ENCODE measurements at regions not wholly inside any gene's neighbourhood (a gene's known extent, or its start where the extent isn't known, plus 50 kb on each side); places are given as distances from the start of the nearest gene placed in this dataset.
"Not testable (repeated sequence)": the region's sequence is repeated elsewhere in the genome, so short reads cannot be mapped to it uniquely, and the experiment has no call there.

DNA sequence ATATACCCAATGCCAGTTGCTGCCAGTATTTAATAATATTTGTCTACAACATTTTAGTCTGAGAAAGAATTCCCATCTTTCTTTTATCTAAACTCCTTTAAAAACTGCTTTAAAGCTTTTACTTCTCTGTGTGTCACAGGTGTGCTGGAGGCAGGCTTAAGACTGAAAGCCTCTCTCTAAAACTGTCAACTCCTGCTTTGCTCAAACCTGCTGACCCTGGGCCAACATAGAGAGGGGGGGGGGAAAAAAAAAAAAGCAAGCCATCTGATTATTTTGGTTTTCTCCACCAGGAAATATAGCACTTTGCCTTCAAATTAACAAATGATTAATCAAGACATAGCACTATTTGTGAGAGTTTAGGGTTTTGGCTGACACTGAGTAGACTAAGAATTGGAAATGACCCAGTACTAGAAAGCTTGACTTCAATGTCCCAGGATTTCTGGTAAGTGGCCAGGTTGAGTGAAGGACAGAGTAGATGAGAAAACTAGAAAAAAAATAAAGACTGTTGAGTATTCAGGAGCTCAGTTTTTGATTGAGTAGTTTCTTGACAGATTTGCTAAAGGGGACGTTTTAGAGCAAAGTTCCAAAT, 357.0 kb upstream of the FLRT2 start:
- no peak overlapping the region for H3K27ac ChIP-seq (ENCODE audit: low read depth, low read length)
- peaks cover 0 to 10% of the 10 kb centered on the region in 2 donors for H3K9me3 ChIP-seq (ENCODE audit: control insufficient read depth in 1 of 2, low read length in 2 of 2)
- no peaks in the 10 kb centered on the region for H3K27me3 ChIP-seq (ENCODE audit: control insufficient read depth in 1 of 2, insufficient read depth in 2 of 2, low read length in 2 of 2)
- no peak overlapping the region for H3K4me3 ChIP-seq (ENCODE audit: low read depth in 1 of 2, low read length in 2 of 2)
- H3K4me1 ChIP-seq (ENCODE audit: control insufficient read depth in 1 of 2, insufficient read depth in 2 of 2, low read length in 2 of 2): no peaks in the 10 kb centered on the region
- H3K9ac ChIP-seq (ENCODE audit: low read depth in 1 of 2, low read length in 2 of 2): no peak overlapping the region
- no peaks in the 10 kb centered on the region for H3K36me3 ChIP-seq (ENCODE audit: control insufficient read depth in 1 of 2, insufficient read depth in 2 of 2, low read length in 2 of 2)

DNA sequence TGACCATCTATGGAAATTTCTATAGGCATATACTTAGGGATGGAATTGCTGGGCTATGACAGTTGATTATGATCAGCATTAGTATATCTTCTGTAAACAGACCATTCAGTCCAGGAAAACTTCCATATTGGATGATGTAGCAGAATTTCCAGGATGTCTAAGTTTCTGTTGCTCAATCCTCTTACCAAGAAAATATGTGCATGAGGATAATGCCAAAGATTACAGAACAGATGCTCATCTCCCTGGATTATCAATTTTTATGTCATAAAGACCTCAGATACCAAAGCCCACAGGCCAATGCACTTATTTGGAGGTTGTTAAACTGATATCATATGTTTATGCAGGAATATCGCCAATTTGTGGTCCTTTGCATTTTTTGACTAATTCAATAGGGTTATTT, 354.4 kb upstream of the FLRT2 start:
- Histone ChIP-seq H3K9ac (ENCODE audit: low read depth in 1 of 2, low read length in 2 of 2) (no peak overlapping the region), H3K27ac (ENCODE audit: low read depth, low read length) (no peak overlapping the region), H3K4me3 (ENCODE audit: low read depth in 1 of 2, low read length in 2 of 2) (no peak overlapping the region), H3K27me3 (ENCODE audit: control insufficient read depth in 1 of 2, insufficient read depth in 2 of 2, low read length in 2 of 2) (no peaks in the 10 kb centered on the region), H3K36me3 (ENCODE audit: control insufficient read depth in 1 of 2, insufficient read depth in 2 of 2, low read length in 2 of 2) (no peaks in the 10 kb centered on the region), H3K9me3 (ENCODE audit: control insufficient read depth in 1 of 2, low read length in 2 of 2) (peaks cover 0 to 14% of the 10 kb centered on the region in 2 donors), H3K4me1 (ENCODE audit: control insufficient read depth in 1 of 2, insufficient read depth in 2 of 2, low read length in 2 of 2) (no peaks in the 10 kb centered on the region)

DNA sequence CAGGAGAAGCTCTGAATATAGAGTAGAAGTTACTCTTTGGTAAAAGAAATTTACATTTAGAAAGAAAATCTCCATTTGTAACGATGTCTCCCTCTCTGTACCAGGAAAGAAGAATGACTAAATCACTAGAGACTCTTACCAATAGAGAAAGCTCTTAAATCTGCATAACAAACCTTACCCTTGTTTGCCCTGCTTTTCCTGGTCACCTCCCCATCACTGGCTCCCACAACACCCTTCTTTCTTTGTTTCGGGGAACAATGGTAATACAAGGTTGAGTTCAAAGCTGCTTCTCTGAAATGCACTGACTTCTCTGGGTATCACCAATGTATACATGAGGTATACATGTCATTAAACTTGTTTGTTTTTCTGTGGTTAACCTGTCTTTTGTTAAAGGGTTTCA, 351.1 kb upstream of the FLRT2 start:
- Histone ChIP-seq H3K9me3 (ENCODE audit: control insufficient read depth in 1 of 2, low read length in 2 of 2) (peaks cover 0 to 10% of the 10 kb centered on the region in 2 donors), H3K36me3 (ENCODE audit: control insufficient read depth in 1 of 2, insufficient read depth in 2 of 2, low read length in 2 of 2) (no peaks in the 10 kb centered on the region), H3K4me3 (ENCODE audit: low read depth in 1 of 2, low read length in 2 of 2) (no peak overlapping the region), H3K4me1 (ENCODE audit: control insufficient read depth in 1 of 2, insufficient read depth in 2 of 2, low read length in 2 of 2) (no peaks in the 10 kb centered on the region), H3K27me3 (ENCODE audit: control insufficient read depth in 1 of 2, insufficient read depth in 2 of 2, low read length in 2 of 2) (no peaks in the 10 kb centered on the region), H3K9ac (ENCODE audit: low read depth in 1 of 2, low read length in 2 of 2) (no peak overlapping the region), H3K27ac (ENCODE audit: low read depth, low read length) (no peak overlapping the region)

DNA sequence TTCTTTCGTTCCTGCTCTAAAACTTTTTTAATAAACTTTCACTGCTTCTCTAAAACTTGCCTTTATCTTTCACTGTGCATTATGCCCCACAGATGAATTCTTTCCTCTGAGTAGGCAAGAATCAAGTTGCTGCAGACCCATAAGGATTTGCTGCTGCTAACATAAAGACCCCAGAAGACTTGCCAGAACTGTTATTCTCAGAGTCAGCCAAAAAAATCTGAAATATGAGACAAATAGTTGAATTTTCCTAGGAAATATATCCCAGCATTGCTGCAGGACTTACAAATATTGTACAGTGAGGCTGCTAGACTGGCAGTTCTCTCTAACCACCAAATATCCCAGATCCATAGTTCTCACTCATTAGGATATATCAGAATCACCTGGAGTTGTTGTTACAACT, 349.1 kb upstream of the FLRT2 start:
- no peaks in the 10 kb centered on the region for H3K4me1 ChIP-seq (ENCODE audit: control insufficient read depth in 1 of 2, insufficient read depth in 2 of 2, low read length in 2 of 2)
- H3K9ac ChIP-seq (ENCODE audit: low read depth in 1 of 2, low read length in 2 of 2): no peak overlapping the region
- no peaks in the 10 kb centered on the region for H3K36me3 ChIP-seq (ENCODE audit: control insufficient read depth in 1 of 2, insufficient read depth in 2 of 2, low read length in 2 of 2)
- H3K4me3 ChIP-seq (ENCODE audit: low read depth in 1 of 2, low read length in 2 of 2): no peak overlapping the region
- H3K27ac ChIP-seq (ENCODE audit: low read depth, low read length): no peak overlapping the region
- H3K9me3 ChIP-seq (ENCODE audit: control insufficient read depth in 1 of 2, low read length in 2 of 2): peaks cover 0 to 11% of the 10 kb centered on the region in 2 donors
- no peaks in the 10 kb centered on the region for H3K27me3 ChIP-seq (ENCODE audit: control insufficient read depth in 1 of 2, insufficient read depth in 2 of 2, low read length in 2 of 2)

DNA sequence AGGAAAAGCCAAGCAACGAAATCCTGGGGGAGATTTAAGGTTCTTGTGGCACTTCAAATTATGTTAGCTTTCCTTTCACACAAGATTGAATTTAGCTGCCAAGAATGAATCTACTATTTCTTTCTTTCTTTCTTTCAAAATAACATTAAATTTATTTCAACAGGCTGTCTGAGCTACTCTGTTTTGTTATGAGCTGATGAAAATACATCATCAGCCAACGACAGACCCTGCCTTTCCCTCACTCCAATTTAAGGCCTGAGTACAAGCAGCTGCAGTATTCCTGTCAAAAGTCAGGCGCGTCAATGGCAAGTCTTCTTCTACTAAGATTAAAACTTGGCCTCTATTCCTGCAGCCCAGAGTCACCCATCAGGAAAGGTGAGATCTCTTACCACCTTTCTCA, 347.7 kb upstream of the FLRT2 start:
- Histone ChIP-seq H3K4me1 (ENCODE audit: control insufficient read depth in 1 of 2, insufficient read depth in 2 of 2, low read length in 2 of 2) (no peaks in the 10 kb centered on the region), H3K27ac (ENCODE audit: low read depth, low read length) (no peak overlapping the region), H3K4me3 (ENCODE audit: low read depth in 1 of 2, low read length in 2 of 2) (no peak overlapping the region), H3K9ac (ENCODE audit: low read depth in 1 of 2, low read length in 2 of 2) (no peak overlapping the region), H3K27me3 (ENCODE audit: control insufficient read depth in 1 of 2, insufficient read depth in 2 of 2, low read length in 2 of 2) (no peaks in the 10 kb centered on the region), H3K36me3 (ENCODE audit: control insufficient read depth in 1 of 2, insufficient read depth in 2 of 2, low read length in 2 of 2) (no peaks in the 10 kb centered on the region), H3K9me3 (ENCODE audit: control insufficient read depth in 1 of 2, low read length in 2 of 2) (peaks cover 0 to 14% of the 10 kb centered on the region in 2 donors)

DNA sequence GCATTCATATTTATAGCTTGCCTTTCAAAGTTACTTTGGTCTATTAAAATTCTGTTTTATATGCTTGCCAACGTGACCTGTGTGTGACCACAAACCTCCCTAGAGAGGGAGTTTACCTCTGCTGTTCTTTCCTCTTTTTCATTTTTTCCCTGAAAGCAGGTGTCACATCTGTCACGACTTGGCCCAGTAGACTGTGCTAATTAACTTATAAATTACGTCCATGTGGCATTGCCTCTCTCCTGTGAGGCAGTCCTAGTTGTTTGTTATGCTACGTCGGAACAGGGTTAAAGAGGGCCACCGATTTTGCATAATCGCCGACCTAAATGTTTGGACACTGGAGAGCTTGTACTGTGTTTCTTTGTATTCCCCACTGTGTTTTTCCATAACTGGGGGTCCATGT, 343.9 kb upstream of the FLRT2 start:
- no peak overlapping the region for H3K27ac ChIP-seq (ENCODE audit: low read depth, low read length)
- no peaks in the 10 kb centered on the region for H3K4me1 ChIP-seq (ENCODE audit: control insufficient read depth in 1 of 2, insufficient read depth in 2 of 2, low read length in 2 of 2)
- H3K4me3 ChIP-seq (ENCODE audit: low read depth in 1 of 2, low read length in 2 of 2): no peak overlapping the region
- H3K9me3 ChIP-seq (ENCODE audit: control insufficient read depth in 1 of 2, low read length in 2 of 2): peaks cover 0 to 14% of the 10 kb centered on the region in 2 donors
- no peaks in the 10 kb centered on the region for H3K36me3 ChIP-seq (ENCODE audit: control insufficient read depth in 1 of 2, insufficient read depth in 2 of 2, low read length in 2 of 2)
- H3K9ac ChIP-seq (ENCODE audit: low read depth in 1 of 2, low read length in 2 of 2): no peak overlapping the region
- no peaks in the 10 kb centered on the region for H3K27me3 ChIP-seq (ENCODE audit: control insufficient read depth in 1 of 2, insufficient read depth in 2 of 2, low read length in 2 of 2)

DNA sequence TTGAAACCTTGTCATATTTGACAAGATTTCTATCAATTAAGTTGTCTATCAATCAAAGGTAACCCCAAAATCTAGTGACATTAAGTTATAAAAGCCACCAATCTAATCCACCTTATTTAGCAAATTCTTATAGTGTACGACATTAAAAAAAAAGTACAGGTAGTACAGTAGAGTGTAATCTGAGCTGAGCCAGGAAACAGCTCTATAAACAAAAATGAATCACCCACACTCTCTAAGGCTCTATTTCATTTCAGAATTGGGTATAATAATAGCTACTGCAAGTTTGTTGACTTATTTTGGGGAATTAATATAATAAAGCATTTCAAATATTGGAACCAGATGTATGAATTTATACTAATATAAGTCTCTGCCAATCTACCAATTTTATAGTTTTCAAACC, 342.4 kb upstream of the FLRT2 start:
- H3K9me3 ChIP-seq (ENCODE audit: control insufficient read depth in 1 of 2, low read length in 2 of 2): peaks cover 0 to 17% of the 10 kb centered on the region in 2 donors
- no peak overlapping the region for H3K9ac ChIP-seq (ENCODE audit: low read depth in 1 of 2, low read length in 2 of 2)
- no peak overlapping the region for H3K27ac ChIP-seq (ENCODE audit: low read depth, low read length)
- H3K36me3 ChIP-seq (ENCODE audit: control insufficient read depth in 1 of 2, insufficient read depth in 2 of 2, low read length in 2 of 2): no peaks in the 10 kb centered on the region
- no peaks in the 10 kb centered on the region for H3K4me1 ChIP-seq (ENCODE audit: control insufficient read depth in 1 of 2, insufficient read depth in 2 of 2, low read length in 2 of 2)
- no peaks in the 10 kb centered on the region for H3K27me3 ChIP-seq (ENCODE audit: control insufficient read depth in 1 of 2, insufficient read depth in 2 of 2, low read length in 2 of 2)
- H3K4me3 ChIP-seq (ENCODE audit: low read depth in 1 of 2, low read length in 2 of 2): no peak overlapping the region

DNA sequence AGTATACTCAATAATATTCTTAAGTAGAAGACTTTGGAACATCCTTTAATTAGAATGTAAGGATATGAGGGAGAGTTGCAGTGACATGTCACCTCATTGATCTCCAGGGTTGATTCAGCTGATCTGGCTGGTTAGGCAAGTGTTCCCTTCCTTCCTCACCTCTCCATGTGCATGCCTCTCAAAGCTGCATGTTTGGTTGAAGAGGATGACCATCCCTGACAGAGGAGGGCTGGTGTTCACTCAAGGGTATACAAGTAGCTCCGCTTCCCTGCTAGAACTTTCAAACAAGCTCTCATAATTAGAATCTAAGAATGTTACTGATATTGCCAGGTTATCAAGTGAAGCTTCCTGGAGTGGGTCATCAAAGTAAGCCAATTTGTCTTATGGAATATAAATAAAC, 341.1 kb upstream of the FLRT2 start:
- Histone ChIP-seq H3K27ac (ENCODE audit: low read depth, low read length) (no peak overlapping the region), H3K27me3 (ENCODE audit: control insufficient read depth in 1 of 2, insufficient read depth in 2 of 2, low read length in 2 of 2) (no peaks in the 10 kb centered on the region), H3K36me3 (ENCODE audit: control insufficient read depth in 1 of 2, insufficient read depth in 2 of 2, low read length in 2 of 2) (no peaks in the 10 kb centered on the region), H3K9ac (ENCODE audit: low read depth in 1 of 2, low read length in 2 of 2) (no peak overlapping the region), H3K9me3 (ENCODE audit: control insufficient read depth in 1 of 2, low read length in 2 of 2) (peaks cover 0 to 17% of the 10 kb centered on the region in 2 donors), H3K4me3 (ENCODE audit: low read depth in 1 of 2, low read length in 2 of 2) (no peak overlapping the region), H3K4me1 (ENCODE audit: control insufficient read depth in 1 of 2, insufficient read depth in 2 of 2, low read length in 2 of 2) (no peaks in the 10 kb centered on the region)

DNA sequence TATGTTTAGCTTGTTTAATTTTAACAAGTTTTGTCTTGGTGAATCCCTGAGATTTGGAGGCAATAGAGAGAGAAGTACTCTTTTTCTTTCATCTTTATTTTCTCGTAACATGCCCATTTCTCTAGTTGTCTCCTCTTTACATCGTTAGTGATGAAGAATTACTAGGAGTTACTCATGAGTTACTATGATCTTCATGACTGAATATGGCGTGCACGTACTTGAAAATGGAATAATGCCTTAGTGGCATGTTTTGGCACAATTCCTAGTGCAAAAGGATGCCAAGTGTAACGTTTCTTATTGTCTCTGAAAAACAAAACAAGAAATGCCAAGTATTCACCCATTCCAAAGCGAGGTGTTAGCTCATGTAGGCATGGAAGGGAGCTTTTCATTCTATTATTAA, 340.7 kb upstream of the FLRT2 start:
- H3K9me3 ChIP-seq (ENCODE audit: control insufficient read depth in 1 of 2, low read length in 2 of 2): peaks cover 0 to 19% of the 10 kb centered on the region in 2 donors
- H3K4me1 ChIP-seq (ENCODE audit: control insufficient read depth in 1 of 2, insufficient read depth in 2 of 2, low read length in 2 of 2); H3K36me3 ChIP-seq (ENCODE audit: control insufficient read depth in 1 of 2, insufficient read depth in 2 of 2, low read length in 2 of 2); H3K27me3 ChIP-seq (ENCODE audit: control insufficient read depth in 1 of 2, insufficient read depth in 2 of 2, low read length in 2 of 2); H3K9ac ChIP-seq (ENCODE audit: low read depth in 1 of 2, low read length in 2 of 2); H3K27ac ChIP-seq (ENCODE audit: low read depth, low read length); H3K4me3 ChIP-seq (ENCODE audit: low read depth in 1 of 2, low read length in 2 of 2): not testable (repeated sequence)

DNA sequence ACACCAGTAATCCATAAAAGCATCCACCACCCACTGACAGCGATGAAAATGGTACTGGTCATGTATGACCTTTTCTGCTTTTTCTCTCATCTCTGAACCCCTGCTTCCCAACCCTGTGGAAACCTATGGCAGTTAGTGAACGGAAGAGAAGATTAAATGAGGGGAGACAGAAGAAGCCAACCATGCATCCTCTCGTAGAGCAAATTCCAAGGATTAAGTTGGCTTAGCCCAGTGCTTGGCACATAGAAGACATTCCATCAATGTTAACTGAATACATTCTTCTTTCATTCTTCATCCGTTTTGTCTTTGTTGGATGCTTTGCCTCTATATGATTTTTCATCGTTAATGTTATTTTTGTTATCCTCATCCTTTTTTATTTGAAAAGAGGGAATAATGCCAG, 339.7 kb upstream of the FLRT2 start:
- H3K4me1 ChIP-seq (ENCODE audit: control insufficient read depth in 1 of 2, insufficient read depth in 2 of 2, low read length in 2 of 2): no peaks in the 10 kb centered on the region
- peaks cover 0 to 19% of the 10 kb centered on the region in 2 donors for H3K9me3 ChIP-seq (ENCODE audit: control insufficient read depth in 1 of 2, low read length in 2 of 2)
- no peaks in the 10 kb centered on the region for H3K36me3 ChIP-seq (ENCODE audit: control insufficient read depth in 1 of 2, insufficient read depth in 2 of 2, low read length in 2 of 2)
- no peak overlapping the region for H3K4me3 ChIP-seq (ENCODE audit: low read depth in 1 of 2, low read length in 2 of 2)
- H3K9ac ChIP-seq (ENCODE audit: low read depth in 1 of 2, low read length in 2 of 2): no peak overlapping the region
- no peak overlapping the region for H3K27ac ChIP-seq (ENCODE audit: low read depth, low read length)
- no peaks in the 10 kb centered on the region for H3K27me3 ChIP-seq (ENCODE audit: control insufficient read depth in 1 of 2, insufficient read depth in 2 of 2, low read length in 2 of 2)

DNA sequence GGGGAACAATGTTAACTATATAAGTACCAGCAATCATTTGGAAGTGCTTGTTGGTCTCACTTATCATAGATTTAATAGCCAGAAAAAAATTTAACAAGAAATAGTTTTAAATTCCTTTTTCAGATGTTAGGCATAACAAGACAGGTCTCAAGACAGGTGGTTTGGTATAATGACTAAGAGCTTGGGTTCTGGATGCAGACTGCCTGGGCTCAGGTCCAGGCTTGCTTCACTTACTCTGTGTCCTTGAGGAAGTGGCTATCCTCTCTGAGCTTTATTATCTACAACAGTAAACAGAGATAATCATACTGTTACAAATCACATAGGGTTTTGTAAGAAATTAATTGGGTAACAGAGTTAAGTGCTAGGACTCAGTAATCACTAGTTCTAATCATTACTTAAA, 338.0 kb upstream of the FLRT2 start:
- no peak overlapping the region for H3K9ac ChIP-seq (ENCODE audit: low read depth in 1 of 2, low read length in 2 of 2)
- no peaks in the 10 kb centered on the region for H3K27me3 ChIP-seq (ENCODE audit: control insufficient read depth in 1 of 2, insufficient read depth in 2 of 2, low read length in 2 of 2)
- no peaks in the 10 kb centered on the region for H3K4me1 ChIP-seq (ENCODE audit: control insufficient read depth in 1 of 2, insufficient read depth in 2 of 2, low read length in 2 of 2)
- peaks cover 0 to 13% of the 10 kb centered on the region in 2 donors for H3K9me3 ChIP-seq (ENCODE audit: control insufficient read depth in 1 of 2, low read length in 2 of 2)
- H3K4me3 ChIP-seq (ENCODE audit: low read depth in 1 of 2, low read length in 2 of 2): no peak overlapping the region
- no peak overlapping the region for H3K27ac ChIP-seq (ENCODE audit: low read depth, low read length)
- H3K36me3 ChIP-seq (ENCODE audit: control insufficient read depth in 1 of 2, insufficient read depth in 2 of 2, low read length in 2 of 2): no peaks in the 10 kb centered on the region
